Pons (tissue), 1 donor: ENCODE measurements at regions not wholly inside any gene's neighbourhood (a gene's known extent, or its start where the extent isn't known, plus 50 kb on each side); places are given as distances from the start of the nearest gene placed in this dataset.

Experiments
- DNase-seq: peaks from one replicate; pipeline ENCODE4 v3.0.0-alpha.2; 2016; ENCODE audit warnings: low spot score

DNA sequence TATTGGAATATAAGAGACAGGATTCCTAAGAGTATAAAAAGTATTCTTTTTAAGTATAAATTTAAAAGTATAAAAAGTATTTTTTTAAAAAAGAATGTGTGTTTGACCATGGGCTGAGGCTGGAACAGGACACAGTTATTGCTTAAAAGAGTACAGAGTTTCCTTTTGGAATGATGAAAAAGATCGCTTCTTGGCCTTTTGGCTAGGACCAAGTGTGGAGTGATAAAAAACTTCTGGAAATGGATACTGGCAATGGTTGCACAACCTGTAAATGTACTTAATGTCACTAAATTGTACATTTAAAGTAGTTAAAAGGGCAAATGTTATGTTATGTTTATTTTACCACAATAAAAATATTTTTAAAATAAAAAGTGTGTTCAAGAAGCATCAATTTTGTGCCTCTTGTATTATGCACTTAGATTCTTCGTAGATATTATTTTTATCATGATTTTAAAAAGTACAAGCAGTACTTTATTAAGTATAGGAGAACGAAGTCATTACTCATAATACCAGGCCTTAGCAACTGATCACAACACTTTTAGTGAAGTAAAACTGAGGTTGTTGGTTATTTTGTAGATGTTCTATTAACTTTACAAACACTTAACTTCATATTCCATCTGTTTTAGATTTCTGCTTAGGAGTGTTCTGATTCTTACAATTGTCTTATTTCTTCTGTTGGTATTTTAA lies 389.1 kb upstream of the ZP4 start:
- DNase-seq, result no peak

DNA sequence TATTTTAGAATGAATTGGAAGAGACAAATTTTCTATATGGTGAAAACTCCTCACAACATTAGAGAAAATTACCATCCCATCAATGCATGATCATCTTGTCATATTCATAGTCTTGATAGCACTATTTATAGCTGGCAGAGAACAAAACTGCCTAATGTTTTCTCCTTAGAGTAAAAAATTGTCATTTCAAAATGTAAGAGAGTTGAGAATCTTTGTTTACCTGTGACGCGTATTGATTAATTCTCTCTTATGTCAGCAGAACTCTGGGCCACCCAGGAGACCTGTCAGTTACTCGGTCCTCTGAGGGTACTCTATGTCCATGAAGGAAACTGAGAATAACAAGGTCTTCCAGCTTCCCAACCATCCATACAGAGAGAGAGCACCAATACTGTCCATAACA lies 381.4 kb upstream of the ZP4 start:
- no peak for DNase-seq

DNA sequence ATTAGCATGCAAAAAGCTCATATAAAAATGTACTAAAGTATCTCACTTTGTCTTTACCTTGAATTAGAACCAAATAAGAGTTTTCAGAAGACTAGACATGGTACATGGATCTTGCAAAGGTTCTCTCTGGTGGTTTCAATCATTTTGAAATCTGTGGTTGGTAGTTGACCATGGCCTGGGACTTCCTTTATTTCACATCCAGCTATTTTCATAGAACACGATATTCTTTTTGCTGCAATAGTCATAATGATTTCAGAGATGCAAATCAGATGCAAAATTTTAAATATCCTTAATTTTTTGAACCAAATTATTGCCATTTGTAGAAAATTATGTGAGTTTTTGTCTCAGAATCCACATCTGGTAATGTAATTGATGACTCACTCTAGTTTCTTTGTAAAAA lies 375.1 kb upstream of the ZP4 start:
- no peak for DNase-seq

DNA sequence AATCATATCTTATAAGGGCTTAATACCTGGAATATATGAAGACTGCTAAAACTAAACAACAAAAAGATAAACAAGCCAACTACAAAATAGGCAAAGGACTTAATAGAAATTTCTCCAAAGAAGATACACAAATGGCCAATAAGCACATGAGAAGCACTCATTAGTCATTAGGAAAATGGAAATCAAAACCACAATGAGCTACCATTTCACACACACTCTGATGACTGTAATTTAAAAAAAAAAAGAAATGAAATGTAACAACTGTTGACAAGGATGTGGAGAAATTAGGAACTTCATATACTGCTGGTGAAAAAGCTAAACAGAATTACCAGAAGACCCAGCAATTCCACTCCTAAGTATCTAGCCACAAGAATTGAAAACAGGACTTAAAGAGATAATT lies 374.2 kb upstream of the ZP4 start:
- no peak for DNase-seq

DNA sequence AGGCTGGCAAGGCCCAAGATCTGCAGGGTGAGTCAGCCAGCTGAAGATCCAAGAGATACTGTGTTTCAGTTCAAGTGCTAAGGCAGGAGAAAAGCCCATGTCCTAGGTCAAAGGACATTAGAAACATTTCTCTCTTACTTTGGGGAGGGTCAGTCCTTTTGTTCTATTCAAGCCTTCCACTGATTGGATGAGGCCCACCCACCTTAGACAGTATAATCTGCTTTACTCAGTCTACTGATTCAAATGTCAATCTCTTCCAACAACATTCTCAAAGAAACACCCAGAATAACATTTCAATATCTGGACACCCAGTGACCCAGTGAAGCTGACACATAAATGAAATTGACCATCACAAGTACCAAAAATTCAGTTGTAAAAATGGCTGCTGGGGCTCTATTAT lies 367.8 kb upstream of the ZP4 start:
- no peak for DNase-seq

DNA sequence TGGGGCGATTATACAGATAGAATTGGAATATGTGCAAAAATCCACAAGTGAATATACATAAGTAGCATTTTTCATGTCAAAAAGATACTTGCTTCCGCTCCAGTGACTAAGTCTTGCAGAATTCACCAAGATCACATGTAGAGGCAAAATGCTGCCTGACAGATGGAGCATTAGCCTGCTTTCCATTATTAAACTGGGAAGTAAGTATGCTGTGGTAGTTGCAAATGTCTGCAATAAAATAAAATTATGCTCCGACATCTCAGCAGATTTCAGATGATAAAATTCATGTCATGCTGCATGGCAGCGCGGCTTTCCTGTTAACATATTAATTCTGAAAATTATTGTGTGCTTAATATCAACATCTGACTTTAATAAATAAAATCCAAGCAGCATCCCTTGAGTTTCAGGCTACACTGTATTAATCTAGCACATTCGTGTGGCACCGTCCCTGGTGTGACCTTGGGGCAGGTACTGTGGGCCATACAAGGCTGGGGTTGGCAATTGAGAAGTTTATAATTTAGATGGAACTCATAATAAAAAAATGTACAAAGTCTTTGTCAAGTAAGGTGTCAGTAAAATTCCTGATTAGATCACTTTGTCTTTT lies 366.4 kb upstream of the ZP4 start:
- no peak for DNase-seq

DNA sequence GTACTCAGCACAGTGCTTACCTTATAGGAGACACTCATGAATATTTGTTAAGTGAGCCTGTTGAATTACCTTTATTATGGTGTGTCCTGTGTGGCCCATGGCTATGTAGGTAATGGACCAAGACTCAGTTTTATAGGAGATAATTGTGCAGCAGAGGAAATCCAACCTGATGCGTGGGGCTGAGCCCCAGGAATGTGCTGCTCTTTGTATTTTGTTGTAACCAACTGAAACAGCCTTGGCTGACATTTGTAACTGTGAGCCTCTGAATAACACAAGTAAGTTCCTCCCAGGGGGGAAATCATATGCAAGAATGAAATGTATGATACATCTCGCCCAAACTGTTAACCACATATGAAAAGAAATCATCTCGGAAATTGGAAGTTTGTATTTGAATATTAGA lies 364.2 kb upstream of the ZP4 start:
- no peak for DNase-seq

DNA sequence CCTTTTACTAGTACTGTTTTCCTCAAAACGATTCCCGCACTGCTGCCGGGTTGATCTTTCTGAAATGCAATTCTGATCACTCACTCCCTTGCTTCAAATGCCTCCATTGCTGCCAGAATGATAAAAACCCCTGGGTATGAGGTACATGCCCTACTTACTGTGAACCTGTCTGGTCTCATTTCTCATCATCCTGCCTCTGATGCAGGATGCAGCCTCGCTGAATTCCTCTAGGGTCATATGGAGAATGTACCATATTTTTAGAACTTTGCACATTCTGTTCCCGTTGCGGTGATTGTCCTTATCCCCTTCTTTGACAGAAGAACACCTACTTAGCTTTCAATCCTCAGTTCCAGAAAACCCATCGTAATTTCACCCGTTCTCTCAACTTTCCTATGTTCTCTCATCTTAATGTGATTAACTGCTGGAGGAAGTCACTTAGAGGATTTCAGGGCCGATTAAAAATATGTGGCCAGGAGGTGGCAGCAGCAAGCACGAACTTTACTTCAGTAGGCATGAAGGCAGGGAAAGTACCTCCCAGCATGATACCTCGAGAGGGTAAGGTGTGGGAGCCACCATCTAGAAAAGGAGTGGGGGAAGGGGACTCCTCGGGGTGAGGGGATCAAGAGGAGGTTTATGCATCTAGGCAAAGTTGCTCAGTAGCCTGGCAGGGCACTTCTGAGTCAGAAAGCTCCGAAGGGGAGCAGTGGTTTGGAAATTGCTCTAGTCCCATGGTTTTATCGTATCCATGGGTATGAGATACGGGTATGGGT lies 361.5 kb upstream of the ZP4 start:
- DNase-seq, result peak; percentile 76

DNA sequence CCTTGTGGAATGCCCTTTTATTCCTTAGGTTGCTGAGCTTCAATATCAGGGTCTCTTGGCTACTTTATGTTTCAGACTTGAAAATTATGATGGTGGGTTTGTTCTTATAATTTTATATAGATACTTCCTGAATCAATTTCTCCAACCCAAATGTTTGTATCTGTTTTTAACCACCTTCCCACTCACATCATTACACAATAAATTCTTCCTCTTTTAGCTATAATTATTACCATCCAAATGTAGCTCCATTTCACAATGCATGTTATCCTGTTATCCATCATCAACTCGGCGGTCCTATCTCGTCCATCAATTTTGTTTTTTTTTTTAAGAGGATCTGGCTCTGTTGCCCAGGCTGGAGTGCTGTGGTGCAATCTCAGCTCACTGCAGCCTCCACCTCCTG lies 357.6 kb upstream of the ZP4 start:
- DNase-seq, result no peak

DNA sequence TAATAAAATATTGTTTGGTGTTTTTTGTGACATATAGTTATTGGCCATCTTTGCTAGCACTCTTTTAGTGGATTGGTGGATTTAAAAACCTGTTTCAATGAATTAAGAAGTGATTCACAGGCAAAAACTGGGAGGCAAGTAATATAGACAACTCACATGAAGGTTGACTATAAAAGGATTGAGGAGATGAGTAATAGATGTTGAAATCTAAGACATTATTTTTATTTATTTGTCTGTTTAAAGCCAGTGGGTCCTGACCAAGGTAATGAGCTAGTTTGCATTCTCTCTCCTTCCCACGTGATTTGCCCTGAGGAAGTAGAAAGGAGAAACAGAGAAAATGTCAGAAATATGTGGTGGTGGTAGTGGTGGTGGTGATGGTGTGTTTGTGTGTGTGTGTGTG lies 351.5 kb upstream of the ZP4 start:
- no peak for DNase-seq

DNA sequence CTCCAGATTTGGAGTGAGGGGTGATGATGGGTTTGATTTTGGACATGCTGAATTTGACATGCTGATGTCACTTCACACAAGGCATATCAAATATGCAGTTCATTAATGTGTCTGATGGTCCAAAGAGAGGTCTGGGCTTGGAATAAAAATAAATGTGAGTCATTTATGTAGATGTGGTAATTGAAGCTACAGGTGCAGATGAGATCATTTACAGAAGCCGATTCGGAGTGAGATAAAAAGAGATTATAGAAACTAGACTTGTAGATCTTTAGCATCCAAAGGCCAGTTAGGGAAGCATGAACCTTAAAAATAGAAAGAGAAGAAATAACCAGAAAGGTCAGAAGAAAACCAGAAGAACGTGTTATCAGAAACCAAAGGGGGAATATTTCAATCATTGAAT lies 350.9 kb upstream of the ZP4 start:
- DNase-seq, result no peak

DNA sequence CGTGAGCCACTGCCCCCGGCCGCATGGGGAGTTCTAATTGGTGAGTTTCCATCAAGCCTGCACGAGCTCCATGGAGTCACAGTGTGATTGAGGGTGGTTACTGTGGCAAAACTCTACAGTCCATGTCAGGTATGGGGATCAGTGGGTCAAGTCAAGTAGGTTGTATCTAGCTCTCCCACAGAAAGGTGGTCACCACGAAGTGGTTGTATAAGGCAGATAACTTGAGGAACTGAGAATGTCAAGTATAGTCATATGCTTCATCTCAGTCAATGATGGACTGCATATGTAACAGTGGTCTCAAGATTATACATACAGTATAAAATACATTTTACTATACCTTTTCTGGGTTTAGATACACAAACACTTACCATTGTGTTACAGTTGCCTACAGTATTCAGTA lies 348.6 kb upstream of the ZP4 start:
- DNase-seq, result no peak

DNA sequence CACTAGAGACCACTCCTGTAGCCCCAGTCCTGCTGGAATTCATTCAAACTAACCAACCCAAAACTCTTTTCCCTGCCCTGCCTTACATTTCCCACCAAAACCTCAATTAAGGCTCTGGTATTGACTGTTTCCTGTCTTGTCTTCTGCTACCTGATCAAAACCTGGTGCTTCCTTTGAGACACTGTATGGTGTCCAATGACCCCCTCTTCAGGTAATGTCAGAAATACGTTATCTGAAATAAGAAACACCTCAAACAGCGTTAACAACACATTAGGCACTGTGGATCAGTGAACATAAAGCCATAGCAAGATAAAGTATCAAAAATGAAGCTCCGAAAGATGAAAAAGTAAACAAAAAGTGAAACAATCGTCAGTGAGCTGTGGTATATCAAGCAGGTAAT lies 343.2 kb upstream of the ZP4 start:
- DNase-seq, result no peak

DNA sequence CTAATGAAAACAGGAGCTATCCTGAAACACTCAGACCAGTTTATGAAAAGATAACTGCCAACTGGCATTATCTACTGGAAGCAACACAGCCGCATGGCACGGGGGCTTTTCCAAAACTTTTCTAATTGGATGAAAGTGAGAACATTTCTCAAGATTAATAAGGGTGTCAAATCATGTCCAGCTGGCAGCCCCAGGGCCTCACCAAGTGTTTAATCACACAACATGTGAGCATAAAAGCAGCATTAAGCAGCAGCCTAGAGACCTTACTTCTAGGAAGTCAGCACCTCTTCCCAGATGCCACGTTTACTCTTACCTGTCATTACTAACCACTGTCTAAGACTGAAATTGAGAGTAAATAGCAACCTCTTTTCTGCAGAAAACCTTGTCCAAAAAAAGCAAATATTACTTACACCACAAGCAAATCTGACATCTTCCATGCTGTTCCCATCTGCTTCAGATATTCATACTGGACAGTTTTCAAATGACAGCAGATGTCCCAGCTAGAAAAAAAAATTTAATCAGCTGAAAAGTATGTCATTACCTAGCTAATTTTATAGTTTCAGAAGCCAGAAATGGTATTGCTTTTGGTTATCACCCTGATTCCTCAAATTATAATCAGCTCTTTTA lies 341.5 kb upstream of the ZP4 start:
- peak; percentile 4 for DNase-seq

DNA sequence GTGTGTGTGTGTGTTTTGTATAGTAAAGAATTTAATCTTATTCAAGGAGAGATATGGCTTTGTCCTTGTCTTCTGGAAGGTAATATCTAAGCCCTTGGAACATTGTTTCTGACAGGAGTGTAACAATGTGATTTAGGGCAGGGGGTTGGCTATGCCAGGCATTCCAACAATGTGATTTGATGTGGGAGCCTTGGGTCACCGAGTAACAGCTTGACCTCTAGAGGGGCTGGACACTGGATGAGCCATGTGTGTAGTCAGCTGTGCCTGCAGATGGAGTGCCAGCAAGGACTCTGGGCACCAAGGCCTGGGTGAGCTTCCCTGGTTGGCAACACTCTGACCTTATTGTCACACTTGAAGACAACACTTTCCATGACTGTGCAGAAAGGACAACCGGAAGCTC lies 336.1 kb upstream of the ZP4 start:
- DNase-seq, result no peak

DNA sequence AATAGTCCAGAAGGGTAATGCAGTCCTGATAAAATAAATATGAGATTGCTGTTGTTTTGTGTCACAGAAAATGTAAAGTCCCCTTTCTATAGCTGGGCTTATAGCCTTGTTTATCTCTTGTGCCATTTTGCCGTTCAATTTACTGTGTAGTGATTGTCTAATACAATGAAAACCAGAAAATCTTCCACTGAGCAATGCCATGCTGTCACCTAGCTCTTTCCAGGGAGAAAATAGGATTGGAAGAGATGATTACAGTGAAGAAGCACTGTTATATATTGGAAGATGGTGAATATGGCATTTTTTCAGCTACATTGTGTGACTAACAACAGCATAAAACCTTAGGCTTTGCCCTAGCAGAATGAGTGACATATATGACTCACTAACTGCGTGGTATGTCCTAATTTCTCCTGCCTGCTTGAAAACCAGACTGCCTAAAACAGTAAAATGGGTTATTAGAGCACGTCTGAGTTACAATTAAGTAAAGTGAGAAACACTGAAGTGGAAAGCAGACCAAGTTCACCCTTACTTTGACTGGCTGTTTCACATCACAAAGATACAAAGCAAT lies 332.4 kb upstream of the ZP4 start:
- DNase-seq, result no peak

DNA sequence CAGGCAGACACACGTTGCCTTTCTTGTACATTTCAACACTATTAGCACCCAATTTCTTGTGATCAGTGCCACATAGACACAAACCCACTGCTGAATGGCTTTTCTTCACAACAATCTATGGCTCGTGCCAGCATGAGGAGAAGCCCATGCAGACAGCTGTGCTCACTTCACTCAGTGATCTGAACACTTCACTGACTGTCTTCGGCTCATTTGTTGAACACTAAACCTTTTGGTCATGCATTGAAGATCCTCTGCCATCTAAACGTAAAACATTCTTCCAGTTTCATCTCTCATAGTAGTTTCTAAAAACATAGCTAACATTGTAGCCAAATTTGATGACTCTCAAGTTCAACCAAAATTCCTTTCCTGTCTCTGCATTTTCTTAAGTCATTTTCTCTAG lies 331.0 kb upstream of the ZP4 start:
- DNase-seq, result no peak

DNA sequence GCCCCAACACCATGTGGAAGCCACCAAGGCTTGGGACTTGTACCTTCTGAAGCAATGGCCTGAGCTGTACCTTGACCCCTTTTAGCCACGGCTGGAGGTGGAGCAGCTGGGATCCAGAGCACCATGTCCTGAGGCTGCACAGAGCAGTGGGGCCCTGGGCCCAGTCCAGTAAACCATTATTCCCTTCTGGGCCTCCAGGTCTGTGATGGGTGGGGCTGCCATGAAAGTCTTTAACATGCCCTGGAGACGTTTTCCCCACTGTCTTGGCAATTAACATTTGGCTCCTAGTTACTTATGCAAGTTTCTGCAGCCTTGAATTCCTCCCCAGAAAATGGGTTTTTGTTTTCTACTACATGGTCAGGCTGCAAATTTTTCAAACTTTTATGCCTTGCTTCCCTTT lies 323.7 kb upstream of the ZP4 start:
- DNase-seq, result no peak

DNA sequence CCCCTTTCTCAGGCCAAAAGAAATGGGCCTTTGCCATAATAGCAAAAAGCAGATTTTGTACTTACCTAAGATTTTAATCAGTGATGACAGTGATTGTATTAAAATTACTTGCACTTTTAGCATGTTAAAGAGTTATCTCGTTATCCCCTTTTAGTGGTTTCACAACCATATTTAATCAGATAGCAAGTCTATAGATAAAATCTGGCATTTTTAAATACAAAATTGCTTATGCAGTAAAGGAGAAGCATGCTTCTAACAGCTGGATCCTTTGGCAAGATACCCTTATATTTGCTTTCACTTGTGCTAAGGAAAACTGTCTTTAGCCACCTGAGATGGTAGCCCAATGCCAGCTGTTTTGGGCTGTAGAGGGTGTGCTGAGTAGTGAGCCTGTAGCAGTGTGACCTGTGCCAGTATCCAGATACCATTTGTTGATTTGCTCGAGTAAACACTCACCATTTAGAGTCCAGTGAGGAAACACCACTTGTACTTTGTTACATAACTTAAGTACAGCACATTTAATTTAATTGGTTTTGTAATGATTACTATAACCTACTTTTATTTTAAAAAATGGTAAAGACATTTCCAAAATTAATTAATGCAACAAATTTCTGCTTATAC lies 314.4 kb upstream of the ZP4 start:
- no peak for DNase-seq

DNA sequence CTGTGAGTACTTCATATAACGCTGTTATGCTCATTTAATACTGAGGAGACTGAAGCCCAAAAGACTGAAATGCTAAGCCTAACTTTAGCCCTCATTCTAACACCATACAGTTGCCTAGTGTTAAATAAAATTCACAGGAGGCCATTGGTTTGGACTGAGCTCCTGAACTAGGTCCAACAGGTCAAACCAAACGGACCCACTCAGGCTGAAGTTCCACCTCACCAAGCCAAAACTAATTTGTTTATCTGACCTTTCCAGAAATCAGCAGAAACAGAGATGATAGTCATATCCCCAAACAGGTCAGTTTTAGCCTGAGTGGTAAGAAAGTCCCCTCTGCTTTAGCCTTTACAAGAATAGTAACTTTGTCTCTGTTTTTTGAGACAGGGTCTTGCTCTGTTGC lies 311.3 kb upstream of the ZP4 start:
- no peak for DNase-seq

DNA sequence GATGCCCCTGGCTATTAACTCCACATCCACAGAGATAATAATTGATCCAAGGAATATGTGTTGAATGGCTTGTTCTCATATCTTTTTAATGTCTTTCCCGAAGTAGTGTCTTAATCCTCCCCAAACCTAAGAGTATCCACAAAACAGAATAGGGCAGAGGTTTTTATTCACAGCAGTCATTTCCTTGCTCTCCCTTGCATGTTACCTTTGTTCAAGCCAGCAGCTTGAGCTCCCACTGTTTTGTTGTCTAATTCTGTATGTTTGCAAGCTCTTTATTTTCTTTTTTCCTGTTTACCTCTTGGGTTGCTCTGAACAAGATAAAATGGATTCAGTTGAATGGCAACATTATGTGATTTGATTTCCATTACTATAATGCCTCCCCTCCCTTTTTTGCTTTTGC lies 308.6 kb upstream of the ZP4 start:
- no peak for DNase-seq

DNA sequence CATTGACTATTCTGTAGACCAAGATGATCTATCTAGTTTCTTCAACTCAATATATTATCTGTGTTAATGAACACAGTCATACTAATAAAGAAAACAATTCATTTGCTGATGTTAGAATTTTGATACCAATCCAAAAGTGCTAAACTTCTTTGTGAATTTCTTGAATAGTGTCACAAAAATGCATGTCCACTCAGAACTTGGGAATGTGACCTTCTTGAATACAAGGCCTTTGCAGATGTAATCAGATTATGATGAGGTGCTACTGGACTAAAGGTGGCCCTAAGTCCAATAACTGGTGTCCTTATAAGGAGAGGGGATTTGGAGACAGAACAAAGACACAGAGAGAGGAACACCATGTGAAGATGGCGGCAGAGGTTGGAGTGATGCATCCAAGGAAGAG lies 305.8 kb upstream of the ZP4 start:
- no peak for DNase-seq
